Sigmoid colon (tissue), 6 donors: ENCODE measurements at regions not wholly inside any gene's neighbourhood (a gene's known extent, or its start where the extent isn't known, plus 50 kb on each side); places are given as distances from the start of the nearest gene placed in this dataset.

Source experiments
- DNase-seq: peaks from one replicate; pipeline ENCODE4 v3.0.0-alpha.2; 2019
- H3K27ac ChIP-seq, 4 donors: fragments of 200-600 bp; sonication (generic); one replicate each; pipeline ENCODE4 v1.5.1; 2016 to 2019; ENCODE audit warnings: mild to moderate bottlenecking in 1 of 4
- H3K27me3 ChIP-seq, 3 donors: fragments of 200-600 bp; sonication (generic); one replicate each; pipeline ENCODE4 v1.5.1; 2019; ENCODE audit warnings: mild to moderate bottlenecking in 1 of 3
- H3K36me3 ChIP-seq, 4 donors: fragments of 200-600 bp; sonication (generic); one replicate each; pipeline ENCODE4 v1.5.1; 2016 to 2019
- H3K4me1 ChIP-seq, 4 donors: fragments of 200-600 bp; sonication (generic); one replicate each; pipeline ENCODE4 v1.5.1; 2017 to 2019
- H3K4me3 ChIP-seq, 4 donors: fragments of 200-600 bp; sonication (generic); one replicate each; pipeline ENCODE4 v1.5.1; 2017 to 2019; ENCODE audit warnings: mild to moderate bottlenecking in 2 of 4, moderate library complexity in 1 of 4
- H3K9me3 ChIP-seq, 4 donors: fragments of 200-600 bp in 3 of 4; sonication (generic) in 3 of 4; one replicate each; pipeline versions ENCODE4 v1.5.1 to v1.6.1; 2013 to 2019
- EP300 ChIP-seq, 4 donors: sonication (generic); formaldehyde crosslinking; IDR thresholded peaks; one replicate each; pipeline ENCODE4 v1.6.1; 2017; ENCODE audit warnings: antibody characterized with exemption in 4 of 4
- POLR2A ChIP-seq, 2 donors: fragments of 450-650 bp; IDR thresholded peaks; one replicate each; pipeline ENCODE4 v1.6.1; 2016; ENCODE audit warnings: antibody characterized with exemption in 2 of 2, mild to moderate bottlenecking in 2 of 2, moderate library complexity in 2 of 2
- POLR2AphosphoS5 ChIP-seq, 4 donors: sonication (generic); formaldehyde crosslinking; IDR thresholded peaks; one replicate each; pipeline ENCODE4 v1.6.1; 2017; ENCODE audit warnings: antibody characterized with exemption in 4 of 4
- WGBS, 2 donors: extraction: QIAGEN DNeasy Blood & Tissue Kit; methylation state at CpG; one replicate each; pipeline ENCODE4 v1.1.7; 2013; 5-methylcytosine and 5-hydroxymethylcytosine counted together
- intact Hi-C: fragments of 100-400 bp; cut with DNase I; formaldehyde crosslinking; loops from one replicate; pipeline ENCODE4 v1.15.1; 2023
- TF ChIP-seq, protein P1 (sequence below), 4 experiments: fragments of 450-650 bp in 3 of 4; fragments of 200-600 bp in 1 of 4; IDR thresholded peaks; one replicate each; pipeline ENCODE4 v1.5.1; 2016 to 2019; ENCODE audit warnings: antibody characterized with exemption in 4 of 4, mild to moderate bottlenecking in 3 of 4, moderate library complexity in 2 of 4
- donor health status: healthy with polysubstance abuse.
- donor health status: healthy.

DNA sequence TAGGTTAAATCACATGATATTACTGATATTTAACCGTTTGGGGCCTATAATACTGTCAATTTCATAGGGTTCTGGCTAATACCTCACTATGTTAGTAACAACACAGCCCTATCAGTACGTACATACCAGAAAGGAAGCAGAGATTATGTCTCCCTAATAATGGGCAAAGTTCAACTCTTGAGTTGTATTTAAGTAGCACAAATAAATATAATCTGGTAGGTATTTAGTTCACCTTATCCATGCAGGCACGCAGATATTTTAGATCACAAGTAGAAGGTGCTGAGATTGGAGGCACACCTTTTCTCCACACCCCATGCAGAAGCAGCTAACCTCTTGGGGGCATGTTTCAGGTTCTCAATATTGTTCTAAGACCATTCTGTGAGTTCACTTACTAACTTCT lies 118.9 kb downstream of the IRS1 start:
- H3K4me1 ChIP-seq = no peaks in the 10 kb centered on the region
- no peaks in the 10 kb centered on the region for H3K36me3 ChIP-seq
- intact Hi-C loops = no loop called here
- H3K27ac ChIP-seq = no peak overlapping the region
- TF ChIP-seq, protein P1, sequence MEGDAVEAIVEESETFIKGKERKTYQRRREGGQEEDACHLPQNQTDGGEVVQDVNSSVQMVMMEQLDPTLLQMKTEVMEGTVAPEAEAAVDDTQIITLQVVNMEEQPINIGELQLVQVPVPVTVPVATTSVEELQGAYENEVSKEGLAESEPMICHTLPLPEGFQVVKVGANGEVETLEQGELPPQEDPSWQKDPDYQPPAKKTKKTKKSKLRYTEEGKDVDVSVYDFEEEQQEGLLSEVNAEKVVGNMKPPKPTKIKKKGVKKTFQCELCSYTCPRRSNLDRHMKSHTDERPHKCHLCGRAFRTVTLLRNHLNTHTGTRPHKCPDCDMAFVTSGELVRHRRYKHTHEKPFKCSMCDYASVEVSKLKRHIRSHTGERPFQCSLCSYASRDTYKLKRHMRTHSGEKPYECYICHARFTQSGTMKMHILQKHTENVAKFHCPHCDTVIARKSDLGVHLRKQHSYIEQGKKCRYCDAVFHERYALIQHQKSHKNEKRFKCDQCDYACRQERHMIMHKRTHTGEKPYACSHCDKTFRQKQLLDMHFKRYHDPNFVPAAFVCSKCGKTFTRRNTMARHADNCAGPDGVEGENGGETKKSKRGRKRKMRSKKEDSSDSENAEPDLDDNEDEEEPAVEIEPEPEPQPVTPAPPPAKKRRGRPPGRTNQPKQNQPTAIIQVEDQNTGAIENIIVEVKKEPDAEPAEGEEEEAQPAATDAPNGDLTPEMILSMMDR (IDR thresholded peaks at IDR 0.05) = no peak
- TF ChIP-seq POLR2A (IDR thresholded peaks at IDR 0.05) = no peak
- no peak for TF ChIP-seq EP300 (IDR thresholded peaks at IDR 0.05)
- no peak for TF ChIP-seq POLR2AphosphoS5 (IDR thresholded peaks at IDR 0.05)
- no peak overlapping the region for H3K4me3 ChIP-seq
- no peaks in the 10 kb centered on the region for H3K9me3 ChIP-seq
- DNase-seq = no peak
- 75 to 95% methylated on average over 3 of the region's 3 CpGs for WGBS, 2 donors
- H3K27me3 ChIP-seq = no peaks in the 10 kb centered on the region

DNA sequence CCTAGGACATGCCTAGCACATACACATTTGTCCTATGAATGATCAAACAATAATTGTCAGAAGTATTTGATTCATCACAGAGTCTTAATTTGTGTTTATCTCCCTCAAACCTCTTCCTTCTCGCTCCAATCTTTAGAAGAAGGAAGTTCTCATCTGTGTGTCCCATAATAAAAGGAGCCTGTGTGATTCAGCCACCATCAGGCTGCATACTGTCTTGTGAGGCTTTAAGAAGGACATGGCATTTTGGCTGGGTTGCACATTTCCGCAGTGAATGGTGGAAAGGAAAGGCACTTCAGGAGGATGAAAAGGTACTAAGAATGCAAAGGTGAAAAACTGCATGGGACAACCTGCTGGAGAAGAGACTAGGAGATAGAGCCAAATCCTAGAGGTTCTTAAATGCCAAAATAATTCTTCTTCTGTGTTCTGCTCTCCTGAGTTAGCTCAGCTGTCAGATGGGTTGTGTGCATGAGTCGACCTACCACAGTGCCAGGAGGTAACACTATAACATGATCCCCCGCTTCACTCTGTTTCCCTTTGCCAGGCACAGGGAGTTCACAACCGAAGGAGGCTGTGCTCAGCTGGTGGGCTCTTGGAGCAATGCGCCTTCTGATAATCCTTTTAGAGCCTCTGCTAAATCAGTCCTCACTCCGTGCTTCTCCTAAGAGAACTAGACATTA lies 120.1 kb downstream of the IRS1 start:
- TF ChIP-seq, protein P1 (IDR thresholded peaks at IDR 0.05) = no peak
- Histone ChIP-seq H3K9me3 (no peaks in the 10 kb centered on the region), H3K4me1 (no peaks in the 10 kb centered on the region), H3K36me3 (no peaks in the 10 kb centered on the region), H3K27me3 (no peaks in the 10 kb centered on the region), H3K27ac (no peak overlapping the region), H3K4me3 (no peak overlapping the region)
- intact Hi-C loops = no loop called here
- no peak for DNase-seq
- WGBS, 2 donors = 86 to 87% methylated on average over 7 of the region's 7 CpGs

DNA sequence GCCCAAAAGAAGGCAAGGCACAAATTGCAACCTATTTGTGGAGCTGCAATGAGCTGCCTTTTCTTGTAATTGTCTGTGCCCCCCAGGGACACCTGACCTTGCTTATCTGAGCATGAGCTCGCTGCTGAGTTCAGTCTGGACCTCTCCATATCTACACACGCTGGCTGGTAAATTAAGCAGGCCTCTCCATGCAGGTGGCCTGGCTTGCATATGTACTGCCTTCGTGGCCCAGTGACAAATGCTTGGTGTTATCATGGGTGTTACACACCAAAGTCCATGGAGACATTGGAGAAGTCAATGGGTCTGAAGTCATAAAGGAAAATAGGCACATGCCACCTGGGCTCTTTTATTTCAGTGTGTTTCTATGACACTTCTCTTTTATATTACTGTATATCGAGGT lies 121.2 kb downstream of the IRS1 start:
- DNase-seq = no peak
- no peak overlapping the region for H3K27ac ChIP-seq
- no peak overlapping the region for H3K4me3 ChIP-seq
- WGBS, 2 donors = 11 to 69% methylated on average over 4 of the region's 4 CpGs
- no peak for TF ChIP-seq EP300 (IDR thresholded peaks at IDR 0.05)
- no peak for TF ChIP-seq POLR2A (IDR thresholded peaks at IDR 0.05)
- TF ChIP-seq, protein P1 (IDR thresholded peaks at IDR 0.05) = no peak
- TF ChIP-seq POLR2AphosphoS5 (IDR thresholded peaks at IDR 0.05) = no peak
- peaks cover 0 to 8% (median 3%) of the 10 kb centered on the region in 4 donors for H3K4me1 ChIP-seq
- intact Hi-C loops = no loop called here
- H3K9me3 ChIP-seq = no peaks in the 10 kb centered on the region
- no peaks in the 10 kb centered on the region for H3K36me3 ChIP-seq
- no peaks in the 10 kb centered on the region for H3K27me3 ChIP-seq

DNA sequence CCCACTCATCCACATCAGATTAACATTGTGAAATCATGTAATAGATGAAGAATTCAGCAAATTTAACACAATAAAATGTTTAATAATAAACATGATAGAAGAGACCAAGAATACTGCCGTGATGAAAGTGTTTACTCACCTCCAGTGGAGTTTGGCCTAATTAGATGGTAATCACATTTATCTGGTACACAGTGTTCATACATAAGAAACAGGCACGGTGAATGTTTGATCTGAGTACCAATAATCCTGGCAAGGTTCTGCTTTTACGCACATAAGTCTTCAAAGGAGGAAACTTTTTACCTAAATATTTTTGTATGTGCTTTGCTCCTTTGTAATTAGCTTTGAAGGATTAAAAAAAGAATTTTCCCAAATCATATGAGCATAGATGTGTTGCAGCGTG lies 122.5 kb downstream of the IRS1 start:
- no peak for DNase-seq
- intact Hi-C loops = no loop called here
- no peak overlapping the region for H3K4me3 ChIP-seq
- TF ChIP-seq EP300 (IDR thresholded peaks at IDR 0.05) (no peak), POLR2A (IDR thresholded peaks at IDR 0.05) (no peak), POLR2AphosphoS5 (IDR thresholded peaks at IDR 0.05) (no peak)
- TF ChIP-seq, protein P1 (IDR thresholded peaks at IDR 0.05) = no peak
- H3K27ac ChIP-seq = no peak overlapping the region
- 22 to 70% methylated on average over 4 of the region's 4 CpGs for WGBS, 2 donors
- no peaks in the 10 kb centered on the region for H3K36me3 ChIP-seq
- peaks cover 0 to 10% (median 4%) of the 10 kb centered on the region in 4 donors for H3K4me1 ChIP-seq
- H3K9me3 ChIP-seq = no peaks in the 10 kb centered on the region
- H3K27me3 ChIP-seq = no peaks in the 10 kb centered on the region

DNA sequence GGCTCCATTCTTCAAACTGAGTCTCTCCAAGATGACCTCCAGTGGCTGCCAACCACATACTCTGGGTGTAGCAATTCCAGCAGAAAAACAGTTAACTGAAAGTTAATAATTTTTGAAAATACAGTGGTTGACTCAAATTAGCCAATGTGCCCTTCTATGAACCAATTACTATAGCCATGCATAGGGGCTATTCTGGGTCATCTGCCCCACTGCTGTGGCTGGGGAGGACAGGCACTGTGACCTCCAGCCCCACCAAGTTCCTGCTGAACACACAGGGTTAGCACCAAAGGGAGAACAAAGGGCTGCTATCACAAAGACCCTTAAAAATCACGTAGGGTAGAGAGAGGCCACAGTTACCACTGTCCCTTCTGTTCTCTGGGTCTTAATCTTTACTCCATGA lies 123.0 kb downstream of the IRS1 start:
- no peak overlapping the region for H3K4me3 ChIP-seq
- intact Hi-C loops = no loop called here
- no peak overlapping the region for H3K27ac ChIP-seq
- H3K4me1 ChIP-seq = peaks cover 0 to 10% (median 4%) of the 10 kb centered on the region in 4 donors
- H3K36me3 ChIP-seq = no peaks in the 10 kb centered on the region
- DNase-seq = no peak
- H3K27me3 ChIP-seq = no peaks in the 10 kb centered on the region
- H3K9me3 ChIP-seq = no peaks in the 10 kb centered on the region
- TF ChIP-seq, protein P1 (IDR thresholded peaks at IDR 0.05) = no peak
- TF ChIP-seq EP300 (IDR thresholded peaks at IDR 0.05) = no peak
- no peak for TF ChIP-seq POLR2A (IDR thresholded peaks at IDR 0.05)
- TF ChIP-seq POLR2AphosphoS5 (IDR thresholded peaks at IDR 0.05) = no peak
- WGBS, 2 donors = 24 to 53% methylated on average over 1 of the region's 1 CpG
